ENCODE measurements at regions not wholly inside any gene's neighbourhood (a gene's known extent, or its start where the extent isn't known, plus 50 kb on each side); places are given as distances from the start of the nearest gene placed in this dataset.

DNA sequence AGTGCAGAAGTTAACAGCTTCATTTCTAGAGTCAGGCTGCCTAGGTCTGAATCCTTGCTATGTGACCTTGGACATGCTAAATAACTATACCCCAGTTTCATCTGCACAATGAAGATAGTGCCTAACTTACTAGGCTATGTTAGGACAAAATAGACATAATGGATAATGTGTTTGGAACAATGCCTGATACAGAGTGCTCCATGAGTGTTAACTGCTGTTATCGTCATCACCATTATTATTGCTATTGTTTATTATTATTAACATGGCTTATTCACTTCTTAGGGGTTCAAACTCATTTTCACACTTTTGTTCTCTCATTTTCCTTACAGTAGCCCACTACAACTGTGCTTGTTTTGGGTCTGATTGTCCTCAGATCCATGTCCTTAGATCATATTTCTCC, 467.7 kb downstream of the SH2D1A start:
- DNase-seq (ENCODE audit: insufficient read length, low spot score) (no peak), FAIRE-seq (peak; percentile 29)

DNA sequence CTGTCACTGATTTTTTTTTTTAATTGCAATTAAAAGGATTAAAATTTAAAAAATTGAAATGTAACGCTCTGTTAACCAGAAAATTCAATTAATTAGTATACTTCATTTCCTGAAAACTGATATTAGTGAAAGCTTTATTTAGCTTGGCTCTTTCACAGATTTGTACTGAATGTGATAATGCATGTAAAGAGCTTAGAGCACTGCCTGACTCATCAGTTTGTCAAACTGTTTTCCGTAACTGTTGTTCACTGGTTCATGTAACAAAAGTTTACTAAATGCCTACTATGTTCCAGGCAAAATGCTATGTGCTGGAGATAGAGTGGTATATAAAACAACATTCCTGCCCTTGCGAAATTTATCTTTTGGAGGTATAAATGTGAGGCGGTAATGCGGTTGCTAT, 471.7 kb downstream of the SH2D1A start:
- DNase-seq (ENCODE audit: insufficient read length, low spot score): no peak
- TF ChIP-seq CTCF (IDR thresholded peaks at IDR 0.05; ENCODE audit: insufficient read depth, missing control alignments): no peak
- no peak for FAIRE-seq

More for the DNA sequence above, 467.7 kb downstream of the SH2D1A start:
- no peak for TF ChIP-seq CTCF (IDR thresholded peaks at IDR 0.05; ENCODE audit: insufficient read depth, missing control alignments)

- no peak for FAIRE-seq
- no peak for TF ChIP-seq CTCF (IDR thresholded peaks at IDR 0.05; ENCODE audit: insufficient read depth, missing control alignments)
These were observed 472.4 kb downstream of the SH2D1A start for GRCh38 chrX:124818764-124819163.

DNA sequence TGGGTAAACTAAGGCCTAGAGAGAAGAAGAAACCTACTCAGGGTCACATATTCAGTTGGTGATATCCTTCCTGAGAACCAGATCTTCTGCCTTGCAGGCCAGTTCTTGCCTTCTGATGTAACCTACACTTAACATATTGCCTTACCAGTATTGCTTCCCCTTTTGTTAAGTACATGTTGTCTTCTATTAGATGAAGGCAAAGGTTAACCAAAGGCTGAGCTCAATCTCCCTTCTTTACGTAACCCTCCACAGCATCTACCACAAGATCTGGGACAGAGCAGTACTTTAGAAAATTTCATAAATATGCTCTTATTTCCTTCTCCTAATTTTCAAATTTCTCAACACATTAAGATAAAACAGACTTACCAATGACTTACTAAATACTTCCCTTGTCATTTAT, 474.4 kb downstream of the SH2D1A start:
- FAIRE-seq: no peak
- no peak for TF ChIP-seq CTCF (IDR thresholded peaks at IDR 0.05; ENCODE audit: insufficient read depth, missing control alignments)
- DNase-seq (ENCODE audit: insufficient read length, low spot score): no peak

More at GRCh38 chrX:124818764-124819163, 472.4 kb downstream of the SH2D1A start:
- DNase-seq (ENCODE audit: insufficient read length, low spot score): no peak

DNA sequence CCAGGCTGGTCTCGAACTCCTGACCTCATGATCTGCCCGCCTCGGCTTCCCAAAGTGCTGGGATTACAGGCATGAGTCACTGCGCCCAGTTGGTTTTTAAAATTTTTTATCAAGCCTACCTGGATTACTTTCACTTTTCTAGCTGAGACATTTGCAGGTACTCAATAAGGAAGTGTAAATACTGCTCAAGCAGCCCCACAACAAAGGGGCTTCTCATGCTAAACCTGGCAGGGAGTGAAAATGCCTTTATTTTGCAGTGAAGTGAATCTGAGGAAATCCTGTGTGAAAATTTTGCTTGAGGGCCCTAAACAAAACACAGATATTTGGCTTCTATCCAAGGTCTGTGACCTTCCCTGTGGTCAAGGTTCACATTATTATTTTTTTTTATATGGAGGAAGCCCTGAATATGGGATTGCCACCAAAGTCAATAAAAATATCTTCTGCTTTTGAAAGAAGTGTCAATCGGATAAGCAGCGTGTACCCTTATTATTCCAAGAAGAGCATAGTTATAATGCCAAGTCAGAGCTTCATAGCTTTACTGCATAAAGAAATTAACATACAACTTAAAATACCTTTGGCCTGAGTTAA, 481.0 kb downstream of the SH2D1A start:
- no peak for TF ChIP-seq CTCF (IDR thresholded peaks at IDR 0.05; ENCODE audit: insufficient read depth, missing control alignments)
- FAIRE-seq (no peak), DNase-seq (ENCODE audit: insufficient read length, low spot score) (no peak)

- no peak for DNase-seq (ENCODE audit: insufficient read length, low spot score)
- FAIRE-seq: no peak
- TF ChIP-seq CTCF (IDR thresholded peaks at IDR 0.05; ENCODE audit: insufficient read depth, missing control alignments): no peak
These were observed 483.6 kb downstream of the SH2D1A start for GRCh38 chrX:124829930-124830329.

DNA sequence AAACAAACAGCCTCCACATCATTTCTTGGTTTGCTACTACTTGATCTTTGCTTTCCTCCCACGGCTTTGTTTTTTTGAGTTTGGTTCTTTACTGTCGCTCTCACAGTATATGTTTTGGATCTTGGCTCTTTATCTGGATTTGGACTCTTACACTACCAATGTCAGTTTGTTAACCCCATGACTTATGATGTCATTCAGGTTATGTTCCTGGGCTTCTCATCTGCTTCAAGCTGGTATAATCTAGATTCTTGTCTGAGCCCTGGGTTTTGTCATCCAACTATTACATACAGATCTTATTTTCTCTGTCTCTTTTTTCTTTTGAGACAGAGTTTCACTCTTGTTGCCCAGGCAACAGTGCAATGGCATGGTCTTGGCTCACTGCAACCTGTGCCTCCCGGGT, 482.9 kb upstream of the TEX13C start:
- DNase-seq (ENCODE audit: insufficient read length, low spot score) (no peak), FAIRE-seq (no peak)
- no peak for TF ChIP-seq CTCF (IDR thresholded peaks at IDR 0.05; ENCODE audit: insufficient read depth, missing control alignments)

Data from D721Med (cell line).